HG03460 (cell line): ENCODE measurements at regions not wholly inside any gene's neighbourhood (a gene's known extent, or its start where the extent isn't known, plus 50 kb on each side); places are given as distances from the start of the nearest gene placed in this dataset.
"Not testable (repeated sequence)": the region's sequence is repeated elsewhere in the genome, so short reads cannot be mapped to it uniquely, and the experiment has no call there.

Experiments used
- ATAC-seq: cut with Tn5 transposase; IDR thresholded peaks from one replicate; pipeline ENCODE4 v1.9.1; 2021; ENCODE audit not compliant: unreplicated experiment

GRCh38 chr5:91839721-91840120 lies 456.6 kb upstream of the ARRDC3 start:
- ATAC-seq: no peak

- no peak for ATAC-seq
Measured at GRCh38 chr5:91839233-91839632, 456.1 kb upstream of the ARRDC3 start.

GRCh38 chr5:91830361-91830953 lies 447.3 kb upstream of the ARRDC3 start:
- no peak for ATAC-seq

GRCh38 chr5:91825618-91826017 lies 442.5 kb upstream of the ARRDC3 start:
- no peak for ATAC-seq

GRCh38 chr5:91824406-91824805 lies 441.3 kb upstream of the ARRDC3 start:
- no peak for ATAC-seq

GRCh38 chr5:91820874-91821273 lies 437.8 kb upstream of the ARRDC3 start:
- ATAC-seq: no peak

- no peak for ATAC-seq
Measured at GRCh38 chr5:91816681-91817080, 433.6 kb upstream of the ARRDC3 start.

- no peak for ATAC-seq
Measured at GRCh38 chr5:91797576-91797975, 414.5 kb upstream of the ARRDC3 start.

- ATAC-seq: no peak
Measured at GRCh38 chr5:91794856-91795548, 411.9 kb upstream of the ARRDC3 start.

- ATAC-seq: no peak
Measured at GRCh38 chr5:91794455-91794854, 411.3 kb upstream of the ARRDC3 start.

- ATAC-seq: no peak
Measured at GRCh38 chr5:91787718-91788117, 404.6 kb upstream of the ARRDC3 start.

- no peak for ATAC-seq
Measured at GRCh38 chr5:91777671-91778070, 394.6 kb upstream of the ARRDC3 start.

- ATAC-seq: no peak
Measured at GRCh38 chr5:91776249-91776648, 393.1 kb upstream of the ARRDC3 start.

- ATAC-seq: no peak
Measured at GRCh38 chr5:91770400-91770799, 387.3 kb upstream of the ARRDC3 start.

- ATAC-seq: not testable (repeated sequence)
Measured at GRCh38 chr5:91757383-91757782, 374.3 kb upstream of the ARRDC3 start.

GRCh38 chr5:91754990-91755389 lies 371.9 kb upstream of the ARRDC3 start:
- ATAC-seq: no peak

- not testable (repeated sequence) for ATAC-seq
Measured at GRCh38 chr5:91744470-91744869, 361.4 kb upstream of the ARRDC3 start.

GRCh38 chr5:91742550-91742949 lies 359.4 kb upstream of the ARRDC3 start:
- no peak for ATAC-seq

- no peak for ATAC-seq
Measured at GRCh38 chr5:91741764-91742505, 358.8 kb upstream of the ARRDC3 start.

- ATAC-seq: no peak
Measured at GRCh38 chr5:91730026-91730425, 346.9 kb upstream of the ARRDC3 start.

GRCh38 chr5:91727463-91727862 lies 344.3 kb upstream of the ARRDC3 start:
- no peak for ATAC-seq
